GM12801 (cell line): ENCODE measurements at regions not wholly inside any gene's neighbourhood (a gene's known extent, or its start where the extent isn't known, plus 50 kb on each side); places are given as distances from the start of the nearest gene placed in this dataset.

Experiments used
- TF ChIP-seq, protein P1 (sequence below): IDR thresholded peaks from one replicate; pipeline ENCODE4 v1.5.1; 2011; ENCODE audit warnings: control low read depth; ENCODE audit not compliant: insufficient read length; ENCODE audit errors: extremely low read depth

GRCh38 chr6:165983112-165984072, 184.3 kb downstream of the TBXT start:
- TF ChIP-seq, protein P1, sequence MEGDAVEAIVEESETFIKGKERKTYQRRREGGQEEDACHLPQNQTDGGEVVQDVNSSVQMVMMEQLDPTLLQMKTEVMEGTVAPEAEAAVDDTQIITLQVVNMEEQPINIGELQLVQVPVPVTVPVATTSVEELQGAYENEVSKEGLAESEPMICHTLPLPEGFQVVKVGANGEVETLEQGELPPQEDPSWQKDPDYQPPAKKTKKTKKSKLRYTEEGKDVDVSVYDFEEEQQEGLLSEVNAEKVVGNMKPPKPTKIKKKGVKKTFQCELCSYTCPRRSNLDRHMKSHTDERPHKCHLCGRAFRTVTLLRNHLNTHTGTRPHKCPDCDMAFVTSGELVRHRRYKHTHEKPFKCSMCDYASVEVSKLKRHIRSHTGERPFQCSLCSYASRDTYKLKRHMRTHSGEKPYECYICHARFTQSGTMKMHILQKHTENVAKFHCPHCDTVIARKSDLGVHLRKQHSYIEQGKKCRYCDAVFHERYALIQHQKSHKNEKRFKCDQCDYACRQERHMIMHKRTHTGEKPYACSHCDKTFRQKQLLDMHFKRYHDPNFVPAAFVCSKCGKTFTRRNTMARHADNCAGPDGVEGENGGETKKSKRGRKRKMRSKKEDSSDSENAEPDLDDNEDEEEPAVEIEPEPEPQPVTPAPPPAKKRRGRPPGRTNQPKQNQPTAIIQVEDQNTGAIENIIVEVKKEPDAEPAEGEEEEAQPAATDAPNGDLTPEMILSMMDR: no peak

GRCh38 chr6:165978476-165978875, 189.2 kb downstream of the TBXT start:
- TF ChIP-seq, protein P1: no peak

- TF ChIP-seq, protein P1: no peak
These were observed 191.0 kb downstream of the TBXT start for GRCh38 chr6:165976684-165977083.

- TF ChIP-seq, protein P1: no peak
These were observed 192.8 kb downstream of the TBXT start for GRCh38 chr6:165974817-165975216.

DNA sequence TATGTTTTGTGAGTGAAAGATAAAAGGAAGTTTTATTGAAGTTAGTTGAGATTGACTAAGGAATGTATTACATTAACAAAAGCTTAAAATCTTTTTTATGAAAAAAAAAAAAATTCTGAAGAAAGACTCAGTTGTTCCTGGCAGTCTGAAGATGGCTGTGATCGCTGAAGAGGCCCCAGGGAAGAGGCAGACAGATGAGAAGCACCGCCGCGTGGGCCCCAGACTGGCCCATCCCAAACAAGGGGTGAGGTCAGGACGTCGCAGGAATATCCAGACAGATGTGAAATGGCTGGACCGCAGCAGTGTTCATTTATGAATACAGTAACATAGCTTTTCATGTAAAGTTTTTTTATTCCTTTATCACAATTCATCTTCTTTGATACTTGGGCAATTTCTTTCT, 194.2 kb downstream of the TBXT start:
- TF ChIP-seq, protein P1: no peak

DNA sequence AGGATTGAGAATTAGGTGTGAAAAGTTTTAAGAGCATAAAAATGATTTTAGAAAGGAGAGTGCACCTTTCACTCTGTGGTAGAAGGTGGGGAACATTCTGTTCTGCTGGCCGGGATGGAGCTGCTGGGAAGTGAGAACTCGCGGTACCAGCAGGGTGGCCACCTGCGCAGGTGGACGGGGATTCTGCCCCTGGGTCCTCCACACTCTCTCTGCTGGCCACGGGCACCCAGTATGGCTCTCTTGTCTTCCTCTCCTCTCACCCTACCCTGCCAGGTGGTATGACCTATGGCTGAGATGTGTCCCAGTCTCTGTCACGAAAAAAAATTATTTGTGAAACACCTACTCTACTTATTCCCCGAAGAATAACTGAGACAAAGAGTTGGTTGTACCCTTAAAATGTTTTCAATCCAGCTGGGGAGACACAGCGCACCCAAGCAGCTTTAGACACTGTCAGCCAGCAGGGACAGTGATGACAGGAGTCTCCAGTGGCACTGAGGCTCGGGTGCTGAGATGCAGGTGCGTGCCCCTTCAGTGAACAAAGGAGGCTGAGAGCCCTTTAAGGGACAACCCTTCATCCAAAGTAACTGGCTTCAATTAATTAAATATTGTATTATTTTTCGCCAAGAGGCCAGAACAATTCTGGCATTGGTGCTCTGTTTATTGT, 195.4 kb downstream of the TBXT start:
- TF ChIP-seq, protein P1: no peak

- TF ChIP-seq, protein P1: no peak
These were observed 196.4 kb downstream of the TBXT start for GRCh38 chr6:165971202-165971601.
